ENCODE measurements at regions not wholly inside any gene's neighbourhood (a gene's known extent, or its start where the extent isn't known, plus 50 kb on each side); places are given as distances from the start of the nearest gene placed in this dataset.

DNA sequence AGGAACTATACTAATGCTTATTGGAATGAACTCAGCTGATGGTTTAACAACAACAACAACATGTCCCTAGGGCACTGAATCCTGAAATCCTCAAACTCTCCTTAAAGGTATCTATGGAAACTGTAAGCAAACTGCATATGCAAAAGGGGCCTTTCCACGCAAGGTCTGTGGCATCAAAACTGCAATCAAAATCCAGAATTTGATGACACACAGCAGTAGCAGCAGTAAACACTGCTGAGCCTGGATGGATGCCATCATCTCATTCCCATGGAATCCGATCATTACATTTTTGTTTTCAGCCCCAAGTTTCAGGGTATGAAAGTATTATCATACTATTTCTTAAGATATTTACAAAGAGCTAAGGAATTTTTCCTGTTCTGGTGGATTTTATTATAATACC is 399.7 kb downstream of the VPS13C start:
- TF ChIP-seq, protein P1, sequence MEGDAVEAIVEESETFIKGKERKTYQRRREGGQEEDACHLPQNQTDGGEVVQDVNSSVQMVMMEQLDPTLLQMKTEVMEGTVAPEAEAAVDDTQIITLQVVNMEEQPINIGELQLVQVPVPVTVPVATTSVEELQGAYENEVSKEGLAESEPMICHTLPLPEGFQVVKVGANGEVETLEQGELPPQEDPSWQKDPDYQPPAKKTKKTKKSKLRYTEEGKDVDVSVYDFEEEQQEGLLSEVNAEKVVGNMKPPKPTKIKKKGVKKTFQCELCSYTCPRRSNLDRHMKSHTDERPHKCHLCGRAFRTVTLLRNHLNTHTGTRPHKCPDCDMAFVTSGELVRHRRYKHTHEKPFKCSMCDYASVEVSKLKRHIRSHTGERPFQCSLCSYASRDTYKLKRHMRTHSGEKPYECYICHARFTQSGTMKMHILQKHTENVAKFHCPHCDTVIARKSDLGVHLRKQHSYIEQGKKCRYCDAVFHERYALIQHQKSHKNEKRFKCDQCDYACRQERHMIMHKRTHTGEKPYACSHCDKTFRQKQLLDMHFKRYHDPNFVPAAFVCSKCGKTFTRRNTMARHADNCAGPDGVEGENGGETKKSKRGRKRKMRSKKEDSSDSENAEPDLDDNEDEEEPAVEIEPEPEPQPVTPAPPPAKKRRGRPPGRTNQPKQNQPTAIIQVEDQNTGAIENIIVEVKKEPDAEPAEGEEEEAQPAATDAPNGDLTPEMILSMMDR (IDR thresholded peaks at IDR 0.05) = no peak
- TF ChIP-seq, protein P2, sequence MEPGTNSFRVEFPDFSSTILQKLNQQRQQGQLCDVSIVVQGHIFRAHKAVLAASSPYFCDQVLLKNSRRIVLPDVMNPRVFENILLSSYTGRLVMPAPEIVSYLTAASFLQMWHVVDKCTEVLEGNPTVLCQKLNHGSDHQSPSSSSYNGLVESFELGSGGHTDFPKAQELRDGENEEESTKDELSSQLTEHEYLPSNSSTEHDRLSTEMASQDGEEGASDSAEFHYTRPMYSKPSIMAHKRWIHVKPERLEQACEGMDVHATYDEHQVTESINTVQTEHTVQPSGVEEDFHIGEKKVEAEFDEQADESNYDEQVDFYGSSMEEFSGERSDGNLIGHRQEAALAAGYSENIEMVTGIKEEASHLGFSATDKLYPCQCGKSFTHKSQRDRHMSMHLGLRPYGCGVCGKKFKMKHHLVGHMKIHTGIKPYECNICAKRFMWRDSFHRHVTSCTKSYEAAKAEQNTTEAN (CRISPR knock-in tag; IDR thresholded peaks at IDR 0.05) = no peak
- TF ChIP-seq MAX (CRISPR knock-in tag; IDR thresholded peaks at IDR 0.05) = no peak
- TF ChIP-seq, protein P3, sequence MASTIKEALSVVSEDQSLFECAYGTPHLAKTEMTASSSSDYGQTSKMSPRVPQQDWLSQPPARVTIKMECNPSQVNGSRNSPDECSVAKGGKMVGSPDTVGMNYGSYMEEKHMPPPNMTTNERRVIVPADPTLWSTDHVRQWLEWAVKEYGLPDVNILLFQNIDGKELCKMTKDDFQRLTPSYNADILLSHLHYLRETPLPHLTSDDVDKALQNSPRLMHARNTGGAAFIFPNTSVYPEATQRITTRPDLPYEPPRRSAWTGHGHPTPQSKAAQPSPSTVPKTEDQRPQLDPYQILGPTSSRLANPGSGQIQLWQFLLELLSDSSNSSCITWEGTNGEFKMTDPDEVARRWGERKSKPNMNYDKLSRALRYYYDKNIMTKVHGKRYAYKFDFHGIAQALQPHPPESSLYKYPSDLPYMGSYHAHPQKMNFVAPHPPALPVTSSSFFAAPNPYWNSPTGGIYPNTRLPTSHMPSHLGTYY (CRISPR knock-in tag; IDR thresholded peaks at IDR 0.05) = no peak

Data from WTC11 (cell line).